Neural crest cell (in vitro differentiated cells): ENCODE measurements at regions not wholly inside any gene's neighbourhood (a gene's known extent, or its start where the extent isn't known, plus 50 kb on each side); places are given as distances from the start of the nearest gene placed in this dataset.

Experiments used
- DNase-seq: peaks from one replicate; pipeline ENCODE4 v3.0.0; 2021; ENCODE audit warnings: low read depth, mixed read lengths, low spot score
- H3K27ac Mint-ChIP-seq: one replicate; pipeline ENCODE4 v1.8.0; 2021; ENCODE audit warnings: mild to moderate bottlenecking, mixed read lengths; ENCODE audit not compliant: unreplicated experiment
- H3K27me3 Mint-ChIP-seq: 2 replicates; pipeline ENCODE4 v1.8.0; 2021; ENCODE audit warnings: low read depth, mild to moderate bottlenecking, mixed read lengths
- H3K36me3 Mint-ChIP-seq: 2 replicates; pipeline ENCODE4 v1.8.0; 2021; ENCODE audit warnings: low read depth, mild to moderate bottlenecking, mixed read lengths
- H3K4me1 Mint-ChIP-seq: 2 replicates; pipeline ENCODE4 v1.8.0; 2021; ENCODE audit warnings: mixed read lengths
- H3K4me3 Mint-ChIP-seq: one replicate; pipeline ENCODE4 v1.8.0; 2021; ENCODE audit warnings: mild to moderate bottlenecking, mixed read lengths
- H3K9me3 Mint-ChIP-seq: 2 replicates; pipeline ENCODE4 v1.8.0; 2021; ENCODE audit warnings: mixed read lengths
- CTCF ChIP-seq: fragments of 200-600 bp; sonication (generic); conservative IDR thresholded peaks from 2 replicates; pipeline ENCODE4 v1.5.0; 2021; ENCODE audit warnings: antibody characterized with exemption, mild to moderate bottlenecking

GRCh38 chr18:67957684-67958083 is 441.2 kb upstream of the DSEL start:
- DNase-seq = no peak
- no peaks in the 10 kb centered on the region for H3K9me3 Mint-ChIP-seq
- no peak overlapping the region for H3K27ac Mint-ChIP-seq
- TF ChIP-seq CTCF = no peak
- peaks cover 15% of the 10 kb centered on the region for H3K4me1 Mint-ChIP-seq
- no peak overlapping the region for H3K4me3 Mint-ChIP-seq
- no peaks in the 10 kb centered on the region for H3K36me3 Mint-ChIP-seq
- no peaks in the 10 kb centered on the region for H3K27me3 Mint-ChIP-seq

- H3K36me3 Mint-ChIP-seq = no peaks in the 10 kb centered on the region
- no peak for DNase-seq
- no peak for TF ChIP-seq CTCF
- peaks cover 15% of the 10 kb centered on the region for H3K4me1 Mint-ChIP-seq
- no peaks in the 10 kb centered on the region for H3K9me3 Mint-ChIP-seq
- H3K4me3 Mint-ChIP-seq = no peak overlapping the region
- no peaks in the 10 kb centered on the region for H3K27me3 Mint-ChIP-seq
- H3K27ac Mint-ChIP-seq = peak overlapping the region; percentile 40
Observed at GRCh38 chr18:67954594-67954993, 438.1 kb upstream of the DSEL start.

GRCh38 chr18:67951137-67951536 is 434.6 kb upstream of the DSEL start:
- H3K4me3 Mint-ChIP-seq = no peak overlapping the region
- H3K36me3 Mint-ChIP-seq = no peaks in the 10 kb centered on the region
- H3K27me3 Mint-ChIP-seq = no peaks in the 10 kb centered on the region
- peaks cover 11% of the 10 kb centered on the region for H3K4me1 Mint-ChIP-seq
- no peak for DNase-seq
- no peak overlapping the region for H3K27ac Mint-ChIP-seq
- no peak for TF ChIP-seq CTCF
- H3K9me3 Mint-ChIP-seq = no peaks in the 10 kb centered on the region

- no peaks in the 10 kb centered on the region for H3K36me3 Mint-ChIP-seq
- no peak overlapping the region for H3K27ac Mint-ChIP-seq
- H3K4me1 Mint-ChIP-seq = no peaks in the 10 kb centered on the region
- TF ChIP-seq CTCF = no peak
- no peaks in the 10 kb centered on the region for H3K27me3 Mint-ChIP-seq
- peaks cover 2% of the 10 kb centered on the region for H3K9me3 Mint-ChIP-seq
- no peak for DNase-seq
- no peak overlapping the region for H3K4me3 Mint-ChIP-seq
Observed at GRCh38 chr18:67938660-67939059, 422.1 kb upstream of the DSEL start.

GRCh38 chr18:67935638-67936037 is 419.1 kb upstream of the DSEL start:
- no peak for DNase-seq
- H3K27me3 Mint-ChIP-seq = no peaks in the 10 kb centered on the region
- no peaks in the 10 kb centered on the region for H3K36me3 Mint-ChIP-seq
- H3K4me1 Mint-ChIP-seq = no peaks in the 10 kb centered on the region
- peaks cover 2% of the 10 kb centered on the region for H3K9me3 Mint-ChIP-seq
- no peak overlapping the region for H3K27ac Mint-ChIP-seq
- no peak for TF ChIP-seq CTCF
- H3K4me3 Mint-ChIP-seq = no peak overlapping the region

GRCh38 chr18:67933271-67933670 is 416.8 kb upstream of the DSEL start:
- Mint-ChIP-seq H3K36me3 (no peaks in the 10 kb centered on the region), H3K9me3 (peaks cover under 1% of the 10 kb centered on the region), H3K27ac (no peak overlapping the region), H3K4me3 (no peak overlapping the region), H3K27me3 (no peaks in the 10 kb centered on the region), H3K4me1 (no peaks in the 10 kb centered on the region)
- TF ChIP-seq CTCF = no peak
- DNase-seq = no peak
